Epithelial cell of proximal tubule (primary cell): ENCODE measurements at regions not wholly inside any gene's neighbourhood (a gene's known extent, or its start where the extent isn't known, plus 50 kb on each side); places are given as distances from the start of the nearest gene placed in this dataset.

Experiments
- DNase-seq: peaks from one replicate; pipeline ENCODE4 v3.0.0-alpha.2; 2011; ENCODE audit warnings: low read depth
- H3K4me3 ChIP-seq: 2 replicates; pipeline ENCODE4 v1.5.1; 2011; ENCODE audit warnings: low read depth, mild to moderate bottlenecking, low read length
- CTCF ChIP-seq: conservative IDR thresholded peaks from 2 replicates; pipeline ENCODE4 v1.5.1; 2012; ENCODE audit warnings: low read depth, mild to moderate bottlenecking, low read length

- peak overlapping the region; percentile 3 for H3K4me3 ChIP-seq
- no peak for TF ChIP-seq CTCF
Observed at GRCh38 chr6:28802417-28803336, 121.1 kb downstream of the TRIM27 start.

GRCh38 chr6:28803337-28803709 lies 120.5 kb downstream of the TRIM27 start:
- peak overlapping the region; percentile 3 for H3K4me3 ChIP-seq
- DNase-seq: no peak
- TF ChIP-seq CTCF: no peak

More at GRCh38 chr6:28802417-28803336, 121.1 kb downstream of the TRIM27 start:
- no peak for DNase-seq

GRCh38 chr6:28807682-28808280 lies 116.0 kb downstream of the TRIM27 start:
- TF ChIP-seq CTCF: no peak
- DNase-seq: no peak
- peak overlapping the region; percentile 35 for H3K4me3 ChIP-seq

- DNase-seq: no peak
- H3K4me3 ChIP-seq: peak overlapping the region; percentile 35
- TF ChIP-seq CTCF: no peak
Observed at GRCh38 chr6:28808383-28808782, 115.4 kb downstream of the TRIM27 start.

GRCh38 chr6:28809947-28810658 lies 113.7 kb downstream of the TRIM27 start:
- no peak overlapping the region for H3K4me3 ChIP-seq
- peak; percentile 15 for TF ChIP-seq CTCF
- no peak for DNase-seq

GRCh38 chr6:28810659-28811053 lies 113.1 kb downstream of the TRIM27 start:
- TF ChIP-seq CTCF: no peak
- H3K4me3 ChIP-seq: no peak overlapping the region
- DNase-seq: no peak
